NCI-H2227 treated with DMSO at 0.1 percent for 48 hours (cell line): ENCODE measurements at regions not wholly inside any gene's neighbourhood (a gene's known extent, or its start where the extent isn't known, plus 50 kb on each side); places are given as distances from the start of the nearest gene placed in this dataset.
A peak's percentile ranks its signal among the peaks of the same experiment; 100 is the strongest.
"Not testable (repeated sequence)": the region's sequence is repeated elsewhere in the genome, so short reads cannot be mapped to it uniquely, and the experiment has no call there.

Source experiments
- DNase-seq: peaks from one replicate; lab custom pipeline; 2025; lab: John Stamatoyannopoulos, UW

DNA sequence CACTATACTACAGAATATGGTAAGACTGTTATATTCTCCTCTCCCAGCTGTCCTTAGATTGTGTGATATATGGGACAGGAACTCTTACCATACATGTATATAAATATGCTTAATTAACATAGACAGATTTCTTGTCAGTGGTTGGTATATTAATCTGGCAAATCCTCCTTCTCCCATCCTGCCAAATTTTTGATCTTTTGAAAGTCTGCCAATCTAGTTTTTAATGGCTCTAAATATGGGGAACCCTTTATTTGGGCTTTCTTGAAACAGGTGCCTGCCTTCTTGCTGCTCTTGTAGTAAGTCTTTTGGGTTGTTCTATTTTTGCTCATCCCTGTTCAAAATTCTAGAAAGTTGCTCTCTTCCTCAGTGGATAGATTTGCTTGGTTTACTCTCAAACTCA is 63.5 kb downstream of the SPATA31D1 start:
- DNase-seq: no peak

DNA sequence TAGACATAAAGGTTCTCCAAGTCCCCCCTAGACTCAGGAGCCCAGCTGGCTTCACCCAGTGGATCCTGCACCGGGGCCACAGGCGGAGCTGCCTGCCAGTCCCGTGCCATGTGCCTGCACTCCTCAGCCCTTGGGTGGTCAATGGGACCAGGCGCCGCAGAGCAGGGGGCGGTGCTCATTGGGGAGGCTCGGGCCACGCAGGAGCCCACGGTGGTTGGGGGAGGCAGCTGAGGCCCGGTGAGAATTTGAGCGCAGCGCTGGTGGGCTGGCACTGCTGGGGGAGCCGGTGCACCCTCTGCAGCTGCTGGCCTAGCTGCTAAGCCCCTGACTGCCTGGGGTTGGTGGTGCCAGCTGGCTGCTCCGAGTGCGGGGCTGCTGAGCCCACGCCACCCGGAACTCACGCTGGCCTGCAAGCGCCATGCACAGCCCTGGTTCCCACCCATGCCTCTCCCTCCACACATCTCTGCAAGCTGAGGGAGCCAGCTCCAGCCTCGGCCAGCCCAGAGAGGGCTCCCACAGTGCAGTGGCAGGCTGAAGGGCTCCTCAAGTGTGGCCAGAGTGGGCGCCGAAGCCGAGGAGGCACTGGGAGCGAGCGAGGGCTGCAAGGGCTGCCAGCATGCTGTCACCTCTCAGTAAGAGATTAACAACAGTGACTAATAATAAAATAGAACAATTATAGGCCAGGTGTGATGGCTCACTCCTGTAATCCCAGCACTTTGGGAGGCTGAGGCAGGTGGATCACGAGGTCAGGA is 65.9 kb downstream of the SPATA31D1 start:
- DNase-seq: no peak

- DNase-seq: no peak
Observed at GRCh38 chr9:82057805-82058204, 69.2 kb downstream of the SPATA31D1 start.

- DNase-seq: not testable (repeated sequence)
Observed at GRCh38 chr9:82061801-82062200, 73.2 kb downstream of the SPATA31D1 start.

- no peak for DNase-seq
Observed at GRCh38 chr9:82062245-82062644, 73.7 kb downstream of the SPATA31D1 start.

DNA sequence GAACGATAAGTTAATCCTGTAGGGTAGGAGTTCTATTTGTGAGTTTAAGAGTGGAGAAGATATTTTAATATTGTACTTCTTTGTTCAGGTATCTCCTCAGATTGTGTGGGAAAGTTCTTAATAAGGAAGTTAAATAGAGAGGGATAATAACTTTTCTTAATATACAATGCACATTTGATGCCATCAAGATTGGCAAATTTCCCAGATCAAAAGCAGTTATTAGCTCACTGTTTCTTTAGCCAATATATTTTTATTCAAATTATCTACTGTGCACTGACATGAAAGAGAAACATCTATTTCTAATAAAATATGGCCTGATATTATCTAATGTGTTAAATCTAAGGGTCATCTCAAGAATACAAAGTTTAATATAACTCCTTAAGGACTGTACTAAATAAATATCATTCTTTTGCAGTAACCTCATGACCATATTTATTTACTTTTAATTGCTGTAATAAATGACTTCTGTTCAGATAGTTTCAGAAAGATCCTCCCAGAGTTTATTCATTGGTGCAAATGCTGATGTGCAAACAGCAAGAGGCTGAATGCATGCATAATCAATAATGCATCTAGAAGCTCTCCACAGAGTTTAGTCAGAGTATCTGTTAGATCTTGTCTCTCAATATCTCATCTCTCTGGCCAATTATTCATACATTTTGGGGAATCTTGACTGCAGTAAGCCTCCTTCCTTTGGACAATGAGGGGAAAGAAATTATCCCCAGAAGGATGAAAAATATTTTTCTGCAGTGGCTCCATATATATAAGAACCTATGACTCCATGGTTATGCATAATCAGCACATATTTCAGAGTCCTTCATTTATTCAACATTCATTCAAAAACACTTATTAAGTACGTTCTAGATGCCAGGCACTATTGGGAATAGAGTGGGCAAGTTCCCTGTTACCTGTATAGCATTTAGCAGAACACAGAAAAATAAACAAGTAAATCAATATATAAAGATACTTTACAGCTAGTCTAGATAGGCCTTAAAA is 85.3 kb downstream of the SPATA31D1 start:
- no peak for DNase-seq

GRCh38 chr9:82080265-82080664 is 91.7 kb downstream of the SPATA31D1 start:
- DNase-seq: no peak

DNA sequence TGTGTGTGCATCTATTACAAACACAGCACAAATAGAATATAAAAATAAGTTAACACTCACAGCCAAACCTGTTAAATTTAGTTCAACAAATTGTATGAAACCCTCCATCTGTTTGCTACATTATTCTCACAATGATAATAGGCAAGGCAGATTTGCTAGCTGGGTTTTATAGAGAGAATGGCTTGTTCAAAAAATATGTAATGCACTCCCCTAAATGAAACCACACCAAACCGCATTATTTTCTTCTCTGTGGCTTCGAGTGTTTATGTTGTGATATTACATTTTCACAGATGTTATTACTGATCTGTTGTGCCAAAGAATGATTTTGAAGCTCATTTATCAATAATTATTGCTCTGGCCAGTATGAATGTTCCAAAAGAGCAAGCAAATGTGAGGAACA is 92.9 kb downstream of the SPATA31D1 start:
- no peak for DNase-seq

- no peak for DNase-seq
Observed at GRCh38 chr9:82082563-82082962, 94.0 kb downstream of the SPATA31D1 start.

GRCh38 chr9:82088591-82088990 is 100.0 kb downstream of the SPATA31D1 start:
- no peak for DNase-seq

- peak; percentile 87 for DNase-seq
Observed at GRCh38 chr9:82090046-82090445, 101.5 kb downstream of the SPATA31D1 start.

- DNase-seq: no peak
Observed at GRCh38 chr9:82091100-82091499, 102.5 kb downstream of the SPATA31D1 start.

GRCh38 chr9:82091610-82092009 is 103.0 kb downstream of the SPATA31D1 start:
- no peak for DNase-seq

DNA sequence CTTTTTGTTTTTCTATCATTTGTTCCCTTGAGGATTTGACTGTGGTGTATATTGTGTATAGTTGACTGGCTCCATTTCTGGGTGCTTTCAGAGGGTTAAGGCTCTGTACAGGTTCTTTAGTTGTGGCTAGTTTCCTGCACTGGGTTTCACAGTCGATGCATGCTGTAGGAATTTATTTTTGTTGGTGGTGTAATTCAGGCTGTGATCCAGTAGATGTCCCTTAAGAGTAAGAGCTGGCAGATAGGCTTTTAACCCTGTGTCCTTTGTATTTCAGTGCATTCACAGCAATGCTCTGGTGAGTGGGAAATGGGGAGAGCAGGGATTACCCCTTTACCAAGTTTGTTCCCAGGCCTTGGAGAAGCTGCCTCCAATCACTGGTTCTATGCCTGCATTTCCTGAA is 112.9 kb downstream of the SPATA31D1 start:
- no peak for DNase-seq

GRCh38 chr9:82104252-82104651 is 115.7 kb downstream of the SPATA31D1 start:
- DNase-seq: no peak

- no peak for DNase-seq
Observed at GRCh38 chr9:82105729-82106128, 117.2 kb downstream of the SPATA31D1 start.

GRCh38 chr9:82106536-82106935 is 118.0 kb downstream of the SPATA31D1 start:
- no peak for DNase-seq

DNA sequence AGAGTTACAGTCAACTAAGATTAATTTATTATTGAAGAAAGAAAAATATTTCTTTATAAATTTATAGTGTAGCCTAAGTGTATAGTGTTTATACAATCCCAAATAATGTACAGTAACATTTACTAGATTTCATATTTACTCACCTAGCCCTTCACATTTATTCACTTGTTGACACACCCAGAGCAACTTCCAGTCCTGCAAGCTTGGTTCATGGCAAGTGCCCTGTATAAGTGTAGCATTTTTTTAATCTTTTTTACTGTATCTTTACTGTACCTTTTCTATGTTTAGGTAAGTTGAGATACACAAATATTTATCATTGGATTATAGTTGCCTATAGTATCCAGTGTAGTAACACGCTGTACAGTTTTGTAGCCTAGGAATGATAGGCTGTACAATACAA is 119.9 kb downstream of the SPATA31D1 start:
- no peak for DNase-seq

DNA sequence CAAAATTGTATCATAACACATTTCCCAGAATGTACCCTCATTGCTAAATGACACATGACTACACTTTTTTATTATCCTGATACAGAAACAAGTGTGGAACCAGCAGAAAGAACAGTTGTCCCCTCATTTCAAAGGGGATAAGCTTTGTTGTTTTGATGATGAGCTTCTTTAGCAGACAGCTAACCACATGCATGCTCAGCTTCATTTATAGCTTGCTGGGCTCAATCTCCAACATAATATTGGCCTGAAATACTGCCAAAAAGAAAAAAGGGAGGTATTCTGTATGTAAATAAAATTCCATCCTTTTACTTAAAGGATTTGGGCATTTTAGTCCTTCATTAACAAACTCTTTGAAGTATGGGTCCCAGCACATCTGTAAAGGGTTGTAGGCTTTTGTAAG is 120.4 kb downstream of the SPATA31D1 start:
- DNase-seq: no peak

GRCh38 chr9:82109626-82110025 is 121.1 kb downstream of the SPATA31D1 start:
- no peak for DNase-seq

DNA sequence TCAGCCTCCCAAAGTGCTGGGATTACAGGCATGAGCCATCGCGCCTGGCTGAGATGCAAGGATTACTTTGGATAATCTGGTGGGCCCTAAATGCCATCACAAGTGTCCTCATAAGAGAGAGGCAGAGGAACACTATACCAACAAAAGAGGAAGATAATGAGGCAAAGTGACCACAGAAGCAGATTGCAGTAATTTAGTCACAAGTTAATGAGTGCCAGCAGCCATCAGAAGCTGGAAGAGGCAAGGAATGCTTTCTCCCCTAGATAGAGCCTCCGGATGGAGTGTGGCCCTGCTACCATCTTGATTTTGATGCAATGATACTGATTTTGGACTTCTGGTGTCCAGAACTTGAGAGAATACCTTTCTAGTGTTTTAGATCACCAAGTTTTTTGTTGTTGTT is 122.3 kb downstream of the SPATA31D1 start:
- no peak for DNase-seq

GRCh38 chr9:82115331-82115730 is 126.8 kb downstream of the SPATA31D1 start:
- no peak for DNase-seq

GRCh38 chr9:82115900-82116299 is 127.3 kb downstream of the SPATA31D1 start:
- DNase-seq: no peak
